ENCODE measurements at regions not wholly inside any gene's neighbourhood (a gene's known extent, or its start where the extent isn't known, plus 50 kb on each side); places are given as distances from the start of the nearest gene placed in this dataset.

DNA sequence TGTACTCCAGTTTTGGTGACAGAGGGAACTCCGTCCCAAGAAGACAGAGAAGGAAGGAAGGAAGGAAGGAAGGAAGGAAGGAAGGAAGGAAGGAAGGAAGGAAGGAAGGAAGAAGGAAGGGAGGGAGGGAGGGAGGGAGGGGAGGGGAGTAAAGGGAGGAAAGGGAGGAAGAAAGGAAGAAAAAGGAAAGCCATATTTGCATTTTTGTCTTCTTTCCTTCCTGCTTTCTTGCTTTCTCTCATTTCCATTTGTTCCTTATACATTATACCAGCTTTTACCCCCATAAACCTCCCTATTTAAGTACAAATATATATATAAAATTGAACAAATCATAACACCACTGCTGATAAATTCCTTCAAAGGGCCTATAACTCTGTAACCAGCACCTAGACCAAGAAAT is 151.8 kb downstream of the SMC2 start:
- no peak overlapping the region for H3T11ph ChIP-seq (ENCODE audit: low read length)
- H3K27ac Mint-ChIP-seq, result no peak overlapping the region
- H3K36me3 Mint-ChIP-seq (ENCODE audit: insufficient read depth in 1 of 3, low read depth in 3 of 3), result no peaks in the 10 kb centered on the region
- H3K56ac ChIP-seq (ENCODE audit: insufficient read length, low read depth, low read length), result no peak overlapping the region
- no peaks in the 10 kb centered on the region for H3K9me3 ChIP-seq (ENCODE audit: control insufficient read depth, low read depth, low read length)
- H4K8ac ChIP-seq (replicated peaks; ENCODE audit: insufficient read length, low read depth, low read length), result no peak overlapping the region
- no peak overlapping the region for H3K18ac ChIP-seq (ENCODE audit: insufficient read length, low read depth, low read length)
- no peaks in the 10 kb centered on the region; the same call in 1 of the 2 replicates for H3K4me1 ChIP-seq (ENCODE audit: insufficient read depth, low read length)
- no peak for DNase-seq
- H2AK5ac ChIP-seq (ENCODE audit: insufficient read length, low read length), result no peak overlapping the region
- H3K4me2 ChIP-seq (ENCODE audit: insufficient read depth, insufficient read length, low read length), result no peak overlapping the region
- no peak overlapping the region for H2BK15ac ChIP-seq (ENCODE audit: low read depth, low read length)
- H3K79me1 ChIP-seq (ENCODE audit: insufficient read depth, low read depth, low read length, poor library complexity, severe bottlenecking), result no peaks in the 10 kb centered on the region
- no peak overlapping the region for H3K9ac ChIP-seq (ENCODE audit: extremely low read depth, insufficient read length, low read length)
- no peak overlapping the region for H3K23ac ChIP-seq (ENCODE audit: insufficient read length, low read depth, low read length)
- no peak overlapping the region for H2BK20ac ChIP-seq (ENCODE audit: low read depth, low read length, poor library complexity, severe bottlenecking)
- TF ChIP-seq, protein P1, sequence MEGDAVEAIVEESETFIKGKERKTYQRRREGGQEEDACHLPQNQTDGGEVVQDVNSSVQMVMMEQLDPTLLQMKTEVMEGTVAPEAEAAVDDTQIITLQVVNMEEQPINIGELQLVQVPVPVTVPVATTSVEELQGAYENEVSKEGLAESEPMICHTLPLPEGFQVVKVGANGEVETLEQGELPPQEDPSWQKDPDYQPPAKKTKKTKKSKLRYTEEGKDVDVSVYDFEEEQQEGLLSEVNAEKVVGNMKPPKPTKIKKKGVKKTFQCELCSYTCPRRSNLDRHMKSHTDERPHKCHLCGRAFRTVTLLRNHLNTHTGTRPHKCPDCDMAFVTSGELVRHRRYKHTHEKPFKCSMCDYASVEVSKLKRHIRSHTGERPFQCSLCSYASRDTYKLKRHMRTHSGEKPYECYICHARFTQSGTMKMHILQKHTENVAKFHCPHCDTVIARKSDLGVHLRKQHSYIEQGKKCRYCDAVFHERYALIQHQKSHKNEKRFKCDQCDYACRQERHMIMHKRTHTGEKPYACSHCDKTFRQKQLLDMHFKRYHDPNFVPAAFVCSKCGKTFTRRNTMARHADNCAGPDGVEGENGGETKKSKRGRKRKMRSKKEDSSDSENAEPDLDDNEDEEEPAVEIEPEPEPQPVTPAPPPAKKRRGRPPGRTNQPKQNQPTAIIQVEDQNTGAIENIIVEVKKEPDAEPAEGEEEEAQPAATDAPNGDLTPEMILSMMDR (conservative IDR thresholded peaks at IDR 0.05), result no peak
- H2BK5ac ChIP-seq (ENCODE audit: insufficient read length, low read length), result no peak overlapping the region
- H3K27me3 Mint-ChIP-seq (ENCODE audit: low read depth), result no peaks in the 10 kb centered on the region
- no CpG with 5 or more reads among the region's 1 CpG for WGBS (ENCODE audit: extremely low coverage, insufficient read length, low lambda C conversion rate)
- H3K23me2 ChIP-seq (ENCODE audit: insufficient read length, low read depth, low read length, poor library complexity, severe bottlenecking), result no peaks in the 10 kb centered on the region
- no peak overlapping the region for H2BK12ac ChIP-seq (ENCODE audit: insufficient read length, low read depth, low read length)
- H3K27ac ChIP-seq (ENCODE audit: insufficient read length, low read depth, low read length), result no peak overlapping the region
- H3K9me3 Mint-ChIP-seq, result no peaks in the 10 kb centered on the region
- peaks cover 0 to 2% of the 10 kb centered on the region in 2 experiments; a peak in 1 of 4 replicates for H3K4me1 Mint-ChIP-seq
- no peaks in the 10 kb centered on the region for H4K20me1 ChIP-seq (ENCODE audit: control insufficient read depth, insufficient read depth, insufficient read length)
- H3K79me2 ChIP-seq (ENCODE audit: insufficient read depth, low read length), result no peaks in the 10 kb centered on the region
- no peak overlapping the region for H2BK120ac ChIP-seq (ENCODE audit: low read depth, low read length, poor library complexity, severe bottlenecking)
- no peak overlapping the region for H2AFZ ChIP-seq (ENCODE audit: low read length)
- H3K14ac ChIP-seq (ENCODE audit: insufficient read depth, low read length), result no peak overlapping the region
- no peak overlapping the region for H3K4ac ChIP-seq (ENCODE audit: low read depth, low read length)
- H4K5ac ChIP-seq (ENCODE audit: insufficient read length, low read depth, low read length), result no peak overlapping the region
- no peak overlapping the region for H3K4me3 Mint-ChIP-seq
- H3K27me3 ChIP-seq (ENCODE audit: insufficient read depth, low read length), result no peaks in the 10 kb centered on the region
- H4K91ac ChIP-seq (ENCODE audit: insufficient read length, low read depth, low read length), result no peak overlapping the region

Measured in H9 (cell line).